ENCODE measurements at regions not wholly inside any gene's neighbourhood (a gene's known extent, or its start where the extent isn't known, plus 50 kb on each side); places are given as distances from the start of the nearest gene placed in this dataset.

DNA sequence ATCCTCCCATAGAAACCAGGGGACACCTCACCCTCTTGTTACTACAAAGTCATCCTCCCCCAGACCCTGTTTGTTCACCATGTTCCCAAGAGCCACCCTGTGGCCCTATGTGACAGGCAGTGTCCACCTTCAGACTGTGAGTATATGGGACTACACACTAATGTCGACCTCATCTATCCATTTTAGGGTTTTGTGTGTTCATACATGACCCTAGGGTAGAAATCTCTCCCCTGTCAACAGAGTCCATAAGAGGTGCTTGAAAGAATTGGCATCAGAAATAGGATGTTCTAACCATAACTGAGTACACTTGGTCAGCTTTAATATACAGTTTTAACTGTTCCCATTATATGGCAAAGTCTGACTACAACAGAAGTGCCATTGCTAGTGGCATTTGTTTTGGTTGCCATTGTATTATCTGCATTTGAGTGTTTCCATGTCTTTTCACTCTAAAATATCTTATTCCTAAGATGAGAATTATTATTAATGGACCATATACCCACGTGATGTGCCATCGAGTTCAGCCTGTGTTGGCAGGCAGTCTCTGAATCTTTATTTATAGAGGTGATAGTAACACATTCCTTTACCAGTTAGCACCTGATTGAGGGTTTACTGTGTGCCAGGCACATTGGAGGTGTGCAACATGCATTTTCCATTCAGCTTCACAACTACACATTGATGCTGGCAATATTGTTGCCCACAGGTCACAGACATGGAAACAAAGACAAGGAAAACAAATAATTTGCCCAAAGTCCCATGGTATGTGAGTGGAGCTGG lies 590.6 kb upstream of the IGFBP3 start:
- H3K27ac ChIP-seq = no peak overlapping the region
- intact Hi-C loops (cut with DNase I) = no loop called here
- H3K4me3 ChIP-seq = no peak overlapping the region
- TF ChIP-seq, protein P1, sequence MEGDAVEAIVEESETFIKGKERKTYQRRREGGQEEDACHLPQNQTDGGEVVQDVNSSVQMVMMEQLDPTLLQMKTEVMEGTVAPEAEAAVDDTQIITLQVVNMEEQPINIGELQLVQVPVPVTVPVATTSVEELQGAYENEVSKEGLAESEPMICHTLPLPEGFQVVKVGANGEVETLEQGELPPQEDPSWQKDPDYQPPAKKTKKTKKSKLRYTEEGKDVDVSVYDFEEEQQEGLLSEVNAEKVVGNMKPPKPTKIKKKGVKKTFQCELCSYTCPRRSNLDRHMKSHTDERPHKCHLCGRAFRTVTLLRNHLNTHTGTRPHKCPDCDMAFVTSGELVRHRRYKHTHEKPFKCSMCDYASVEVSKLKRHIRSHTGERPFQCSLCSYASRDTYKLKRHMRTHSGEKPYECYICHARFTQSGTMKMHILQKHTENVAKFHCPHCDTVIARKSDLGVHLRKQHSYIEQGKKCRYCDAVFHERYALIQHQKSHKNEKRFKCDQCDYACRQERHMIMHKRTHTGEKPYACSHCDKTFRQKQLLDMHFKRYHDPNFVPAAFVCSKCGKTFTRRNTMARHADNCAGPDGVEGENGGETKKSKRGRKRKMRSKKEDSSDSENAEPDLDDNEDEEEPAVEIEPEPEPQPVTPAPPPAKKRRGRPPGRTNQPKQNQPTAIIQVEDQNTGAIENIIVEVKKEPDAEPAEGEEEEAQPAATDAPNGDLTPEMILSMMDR (IDR thresholded peaks at IDR 0.05) = no peak
- H3K36me3 ChIP-seq = no peaks in the 10 kb centered on the region
- no peaks in the 10 kb centered on the region for H3K27me3 ChIP-seq
- no peaks in the 10 kb centered on the region for H3K4me1 ChIP-seq
- WGBS, 2 donors = 69 to 74% methylated on average over 3 of the region's 3 CpGs
- H3K9me3 ChIP-seq = no peaks in the 10 kb centered on the region
- no peak for FAIRE-seq
- no peak for DNase-seq
- ATAC-seq = no peak

DNA sequence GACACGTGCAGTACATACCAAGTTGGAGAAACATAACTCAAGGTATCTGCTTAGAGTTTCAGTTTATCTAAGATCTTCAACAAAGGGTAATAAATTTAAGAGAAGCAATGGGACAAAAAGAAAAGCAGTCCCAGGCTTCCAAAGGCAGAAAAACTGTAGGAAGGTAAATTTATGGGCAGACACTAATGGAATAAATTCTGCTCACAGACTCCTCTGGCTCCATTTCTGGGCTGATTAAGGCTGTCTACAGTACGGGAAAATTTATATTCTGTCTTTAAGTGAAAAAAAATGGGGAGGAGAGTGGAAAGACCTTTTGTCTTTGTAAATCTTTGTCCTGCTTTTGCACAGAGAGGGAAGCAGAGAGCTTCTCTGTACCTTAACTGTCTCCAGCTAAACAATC lies 587.5 kb upstream of the IGFBP3 start:
- intact Hi-C loops (cut with DNase I) = no loop called here
- ATAC-seq = no peak
- Histone ChIP-seq H3K9me3 (no peaks in the 10 kb centered on the region), H3K4me1 (no peaks in the 10 kb centered on the region), H3K27ac (no peak overlapping the region), H3K4me3 (no peak overlapping the region), H3K36me3 (no peaks in the 10 kb centered on the region), H3K27me3 (no peaks in the 10 kb centered on the region)
- no peak for FAIRE-seq
- TF ChIP-seq, protein P1 (IDR thresholded peaks at IDR 0.05) = no peak
- no peak for DNase-seq
- WGBS, 2 donors = 65 to 76% methylated on average over 2 of the region's 2 CpGs

DNA sequence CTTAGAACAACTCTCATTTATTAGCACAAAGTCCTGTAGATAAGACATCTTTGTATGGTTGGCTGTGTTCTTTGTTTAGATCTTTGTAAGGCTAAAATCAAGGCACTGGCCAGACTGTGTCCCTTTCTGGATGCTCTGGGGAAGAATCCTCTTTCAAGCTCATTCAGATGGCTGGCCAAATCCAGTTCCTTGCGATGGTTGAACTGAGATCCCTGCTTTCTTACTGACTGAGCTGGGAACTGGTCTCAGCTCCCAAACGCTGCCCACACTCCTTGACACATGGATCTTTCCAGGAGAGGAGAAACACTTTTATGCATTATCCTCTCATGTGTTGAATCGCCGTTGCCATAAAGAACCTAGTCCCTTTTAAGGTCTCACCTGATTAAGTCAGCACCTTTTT lies 586.5 kb upstream of the IGFBP3 start:
- no peak overlapping the region for H3K27ac ChIP-seq
- intact Hi-C loops (cut with DNase I) = no loop called here
- no peak overlapping the region for H3K4me3 ChIP-seq
- no peaks in the 10 kb centered on the region for H3K9me3 ChIP-seq
- no peaks in the 10 kb centered on the region for H3K36me3 ChIP-seq
- no peaks in the 10 kb centered on the region for H3K27me3 ChIP-seq
- TF ChIP-seq, protein P1 (IDR thresholded peaks at IDR 0.05) = no peak
- no peaks in the 10 kb centered on the region for H3K4me1 ChIP-seq
- WGBS, 2 donors = 80 to 84% methylated on average over 4 of the region's 4 CpGs
- FAIRE-seq (no peak), DNase-seq (no peak), ATAC-seq (no peak)

DNA sequence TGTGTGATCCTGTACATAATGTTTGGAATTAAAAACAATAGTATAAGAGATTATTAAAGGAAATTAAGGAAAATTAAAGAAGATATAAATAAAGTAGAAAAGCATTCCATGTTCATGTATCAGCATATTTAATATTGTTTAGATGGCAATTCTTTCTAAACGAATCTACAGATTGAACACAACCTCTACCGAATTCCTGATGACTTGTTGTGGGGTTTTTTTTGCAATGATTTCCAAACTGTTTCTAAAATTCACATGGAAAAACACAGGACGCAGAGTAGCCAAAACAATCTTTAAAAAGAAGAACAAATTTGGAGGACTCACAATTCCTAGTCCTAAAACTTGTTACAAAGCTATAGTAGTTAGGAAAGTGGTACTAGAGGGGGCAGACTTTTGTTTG lies 573.4 kb upstream of the IGFBP3 start:
- no peaks in the 10 kb centered on the region for H3K36me3 ChIP-seq
- DNase-seq (no peak), ATAC-seq (no peak), FAIRE-seq (no peak)
- no peak overlapping the region for H3K27ac ChIP-seq
- no peaks in the 10 kb centered on the region for H3K4me1 ChIP-seq
- H3K4me3 ChIP-seq = no peak overlapping the region
- TF ChIP-seq, protein P1 (IDR thresholded peaks at IDR 0.05) = no peak
- H3K9me3 ChIP-seq = no peaks in the 10 kb centered on the region
- intact Hi-C loops (cut with DNase I) = no loop called here
- H3K27me3 ChIP-seq = no peaks in the 10 kb centered on the region
- 55 to 80% methylated on average over 3 of the region's 3 CpGs for WGBS, 2 donors

DNA sequence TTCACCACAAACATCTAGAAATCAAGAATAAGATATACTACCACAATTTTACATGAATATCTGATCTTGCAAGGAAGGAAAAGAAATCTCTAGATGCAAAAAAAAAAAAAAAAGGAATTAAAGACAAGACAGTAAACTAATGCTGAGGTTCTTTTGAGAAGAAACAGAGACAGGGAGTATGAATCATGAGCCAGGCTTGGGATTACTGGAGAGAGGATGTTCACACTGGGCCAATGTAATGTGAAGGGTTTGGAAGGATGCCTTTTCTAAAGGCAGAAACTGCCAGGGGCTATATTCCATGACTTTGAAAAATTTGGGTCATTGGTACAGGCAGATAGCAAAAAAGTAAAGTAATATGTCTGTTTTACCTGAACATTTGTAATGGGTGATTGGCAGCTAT lies 573.0 kb upstream of the IGFBP3 start:
- Histone ChIP-seq H3K27ac (no peak overlapping the region), H3K27me3 (no peaks in the 10 kb centered on the region), H3K36me3 (no peaks in the 10 kb centered on the region), H3K4me1 (no peaks in the 10 kb centered on the region), H3K4me3 (no peak overlapping the region), H3K9me3 (no peaks in the 10 kb centered on the region)
- no peak for ATAC-seq
- TF ChIP-seq, protein P1 (IDR thresholded peaks at IDR 0.05) = no peak
- intact Hi-C loops (cut with DNase I) = no loop called here
- peak; percentile 32 for FAIRE-seq
- DNase-seq = no peak
